NCI-H2029 treated with DMSO at 0.1 percent for 48 hours (cell line): ENCODE measurements at regions not wholly inside any gene's neighbourhood (a gene's known extent, or its start where the extent isn't known, plus 50 kb on each side); places are given as distances from the start of the nearest gene placed in this dataset.

ENCODE experiments used
- DNase-seq: peaks from one replicate; lab custom pipeline; 2025; lab: John Stamatoyannopoulos, UW

- no peak for DNase-seq
Measured at GRCh38 chr11:70703141-70704064, 305.1 kb downstream of the CTTN start.

- no peak for DNase-seq
Measured at GRCh38 chr11:70705097-70705496, 306.8 kb downstream of the CTTN start.

DNA sequence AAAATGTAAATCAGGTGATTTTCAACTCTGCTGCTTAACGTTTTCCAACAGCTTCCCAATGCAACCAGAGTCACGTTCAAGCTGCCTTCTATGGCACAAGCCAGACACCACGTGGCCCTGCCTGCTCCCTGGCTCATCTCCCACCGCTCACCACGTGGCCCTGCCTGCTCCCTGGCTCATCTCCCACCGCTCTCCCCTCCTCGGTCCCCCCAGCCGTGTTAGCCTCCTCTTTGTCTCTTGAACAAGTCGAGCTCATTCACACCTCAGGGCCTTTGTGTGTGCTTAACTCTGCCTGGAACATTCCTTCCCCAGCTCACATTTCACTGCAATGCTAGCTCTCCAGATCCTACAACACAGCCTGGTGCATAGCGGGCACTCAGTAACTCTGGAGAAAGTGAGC, 307.6 kb downstream of the CTTN start:
- DNase-seq: no peak

DNA sequence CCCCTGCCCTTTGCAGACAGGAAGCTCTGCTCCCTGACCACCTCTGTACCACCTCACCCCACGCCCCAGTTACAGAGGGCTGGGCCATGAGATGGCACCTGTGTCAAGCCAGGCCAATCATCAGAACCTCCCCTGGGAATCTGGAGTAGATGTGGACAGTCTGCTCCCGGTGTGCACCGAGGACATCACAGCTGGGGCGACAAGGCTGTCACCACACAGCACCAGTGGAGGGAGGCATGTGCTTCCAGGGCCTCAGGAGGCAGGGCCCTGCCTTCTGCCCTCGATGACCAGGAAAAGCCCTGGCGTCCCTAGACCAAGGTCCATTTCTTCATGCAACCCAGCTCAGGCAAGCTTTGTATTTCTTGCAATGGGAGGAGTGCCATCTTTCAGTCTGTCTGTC, 309.5 kb downstream of the CTTN start:
- no peak for DNase-seq

DNA sequence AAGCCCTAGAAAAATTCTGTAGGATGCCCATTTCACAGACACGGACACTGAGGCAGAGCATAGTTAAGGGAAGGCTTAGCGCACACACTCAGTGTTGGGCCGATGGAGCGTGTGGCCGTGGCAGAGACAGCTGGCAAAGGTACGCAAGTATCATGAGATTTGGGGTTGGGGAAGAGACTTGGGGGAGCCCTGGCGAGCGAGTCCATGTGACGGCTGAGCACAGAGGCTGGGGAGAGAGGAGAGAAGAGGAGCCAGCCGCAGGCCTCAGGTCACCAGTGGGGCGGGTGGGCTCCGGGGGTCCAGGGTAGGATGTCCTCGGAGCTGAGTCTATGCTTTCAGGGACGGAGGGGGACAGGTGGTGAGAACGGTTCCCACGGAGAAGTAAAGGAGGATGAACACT, 311.3 kb downstream of the CTTN start:
- no peak for DNase-seq

DNA sequence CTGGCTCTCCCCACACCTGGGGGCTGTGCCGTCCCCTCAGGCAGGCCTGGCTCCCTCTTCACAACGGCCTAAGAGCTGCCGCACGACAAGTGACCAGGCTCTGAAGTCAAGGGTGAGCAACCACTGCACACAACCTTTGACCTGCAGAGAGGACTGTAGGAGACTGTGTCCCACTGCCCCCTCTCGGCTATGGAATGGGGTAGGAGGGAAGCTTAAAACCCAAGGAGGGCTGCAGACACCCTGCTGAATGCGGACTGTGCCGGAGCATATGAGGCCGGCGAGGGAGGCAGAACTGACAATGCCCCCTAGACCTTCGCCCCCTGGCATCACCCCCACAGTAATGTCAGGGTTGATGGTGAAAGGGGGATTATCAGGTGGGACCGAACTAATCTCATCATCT, 311.9 kb downstream of the CTTN start:
- DNase-seq: no peak

- no peak for DNase-seq
Measured at GRCh38 chr11:70710601-70711000, 312.3 kb downstream of the CTTN start.

- DNase-seq: no peak
Measured at GRCh38 chr11:70711095-70711910, 313.0 kb downstream of the CTTN start.

- no peak for DNase-seq
Measured at GRCh38 chr11:70711911-70712185, 313.5 kb downstream of the CTTN start.

DNA sequence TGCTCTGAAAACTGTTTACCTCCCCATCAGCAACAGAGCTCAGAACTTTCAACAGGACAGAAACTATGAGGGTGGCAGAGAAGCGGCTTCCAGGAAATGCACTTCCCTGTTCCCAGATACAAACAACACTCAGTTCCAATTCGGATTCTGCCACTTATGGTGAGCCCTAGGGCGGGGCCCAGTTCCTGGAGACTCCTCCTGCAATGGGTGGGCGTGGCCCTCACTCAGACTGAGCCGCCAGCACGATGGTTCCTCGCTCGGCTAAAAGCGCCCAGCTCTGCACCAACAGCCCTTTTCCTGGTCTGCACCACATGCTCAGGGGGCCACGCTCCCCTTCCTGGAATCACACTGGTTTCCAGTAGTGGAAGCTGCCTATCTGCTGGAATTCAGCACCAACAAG, 314.1 kb downstream of the CTTN start:
- no peak for DNase-seq

DNA sequence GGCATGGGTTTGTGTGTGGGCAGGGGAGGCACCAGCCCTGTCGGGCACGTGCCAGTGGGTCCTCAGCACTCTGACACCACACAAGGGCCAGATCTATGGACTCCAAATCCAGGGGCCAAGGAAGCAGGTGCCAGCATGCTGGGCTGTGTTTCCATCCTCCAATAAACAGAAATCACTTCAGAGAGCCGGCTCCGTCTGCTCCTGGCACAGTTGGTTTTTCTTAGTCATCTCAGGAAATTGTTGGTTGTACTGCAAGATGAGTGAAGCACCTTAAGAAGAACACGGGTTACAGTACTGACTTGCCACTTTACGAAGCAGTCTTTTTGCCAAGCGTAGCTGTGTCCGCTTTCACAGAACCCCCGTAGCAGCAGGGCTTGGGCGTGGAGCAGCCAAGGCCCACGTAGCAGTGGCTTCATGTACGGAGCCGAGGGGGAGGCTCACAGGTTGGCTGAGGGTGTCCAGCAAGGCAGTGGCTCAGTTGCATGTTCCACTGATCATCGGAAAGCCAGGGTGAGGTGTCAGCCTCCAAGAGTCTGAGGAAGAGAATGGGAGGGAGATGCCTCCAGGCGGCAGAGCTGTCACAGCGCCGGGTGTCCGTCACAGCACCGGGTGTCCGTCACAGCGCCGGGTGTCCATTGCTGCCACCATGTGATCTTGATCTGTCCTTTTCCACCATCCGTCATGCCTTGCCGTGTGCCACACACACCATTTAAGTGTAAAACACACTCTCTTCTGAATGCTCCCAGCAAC, 314.9 kb downstream of the CTTN start:
- no peak for DNase-seq

GRCh38 chr11:70713988-70714665, 315.8 kb downstream of the CTTN start:
- no peak for DNase-seq

GRCh38 chr11:70715166-70715951, 317.0 kb downstream of the CTTN start:
- no peak for DNase-seq

DNA sequence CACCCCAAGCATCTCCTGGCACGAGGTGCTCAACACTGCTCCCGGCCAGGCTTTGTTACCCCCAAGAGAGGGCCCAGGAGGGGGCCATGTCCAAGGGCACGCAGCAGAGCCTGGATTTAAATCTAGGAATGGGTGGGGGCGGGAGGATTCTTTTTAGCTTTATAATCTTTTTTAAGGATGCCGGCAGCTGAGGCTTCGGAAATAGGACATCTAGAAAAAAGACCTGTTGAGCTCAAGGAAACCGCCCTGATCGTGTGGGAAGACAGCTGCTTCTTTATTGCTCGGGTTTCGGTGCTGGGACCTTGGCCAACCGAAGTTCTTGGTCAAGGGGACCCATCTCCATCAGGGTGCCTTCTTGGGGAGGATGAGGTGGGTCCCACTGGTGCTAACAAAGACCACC, 317.9 kb downstream of the CTTN start:
- no peak for DNase-seq

- no peak for DNase-seq
Measured at GRCh38 chr11:70716986-70717775, 318.9 kb downstream of the CTTN start.

DNA sequence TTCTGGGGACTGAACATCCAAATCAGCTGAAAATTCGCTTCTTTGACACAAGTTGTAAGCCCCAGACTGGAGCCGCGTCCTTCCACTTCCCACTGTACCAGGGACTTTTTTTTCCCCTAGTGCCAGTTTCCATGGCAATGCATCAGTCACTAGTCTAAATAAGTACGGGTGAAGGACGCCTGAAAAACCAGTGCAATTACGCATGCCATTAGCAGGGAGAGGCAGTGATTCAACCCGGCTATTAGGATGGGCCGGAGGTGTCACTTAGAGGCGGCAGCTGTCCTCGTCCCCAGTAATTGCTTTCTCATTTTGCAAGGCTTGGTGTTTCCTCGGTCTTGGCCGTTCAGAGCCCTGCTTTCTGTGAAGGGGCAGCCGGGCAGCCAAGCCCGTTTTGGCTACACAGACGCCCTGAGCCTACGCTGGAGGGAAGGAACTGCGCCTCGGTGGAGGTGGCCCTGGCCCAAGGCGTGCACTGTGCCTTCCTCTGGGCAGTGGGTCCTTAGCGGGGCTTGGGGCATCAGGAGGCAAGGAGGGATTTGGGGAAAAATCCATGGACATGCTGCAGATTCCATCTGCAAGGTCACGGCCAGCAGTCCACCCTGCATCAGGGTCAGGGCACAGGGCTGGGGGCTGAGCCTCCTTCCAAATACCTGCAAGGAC, 319.7 kb downstream of the CTTN start:
- no peak for DNase-seq

GRCh38 chr11:70719516-70719915, 321.2 kb downstream of the CTTN start:
- DNase-seq: no peak

DNA sequence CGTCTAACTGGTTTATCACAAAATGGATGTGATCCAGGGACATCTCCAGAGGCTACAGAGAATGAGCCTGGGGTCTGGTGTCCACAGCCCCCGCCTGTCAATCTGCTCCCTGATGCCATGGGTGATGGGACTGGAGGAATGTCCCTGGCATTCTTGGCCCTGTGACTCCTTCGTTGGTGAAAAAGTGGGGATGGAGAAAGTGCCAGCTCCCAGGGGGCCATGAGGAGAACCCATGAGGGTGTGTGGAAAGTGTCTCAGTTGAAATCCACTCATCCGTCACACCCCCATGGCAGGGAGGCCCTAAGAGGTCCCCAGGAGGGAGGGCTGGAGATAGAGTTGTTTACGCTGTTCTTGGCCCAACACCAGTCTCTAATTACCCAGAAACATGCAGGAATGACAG, 322.0 kb downstream of the CTTN start:
- DNase-seq: no peak

DNA sequence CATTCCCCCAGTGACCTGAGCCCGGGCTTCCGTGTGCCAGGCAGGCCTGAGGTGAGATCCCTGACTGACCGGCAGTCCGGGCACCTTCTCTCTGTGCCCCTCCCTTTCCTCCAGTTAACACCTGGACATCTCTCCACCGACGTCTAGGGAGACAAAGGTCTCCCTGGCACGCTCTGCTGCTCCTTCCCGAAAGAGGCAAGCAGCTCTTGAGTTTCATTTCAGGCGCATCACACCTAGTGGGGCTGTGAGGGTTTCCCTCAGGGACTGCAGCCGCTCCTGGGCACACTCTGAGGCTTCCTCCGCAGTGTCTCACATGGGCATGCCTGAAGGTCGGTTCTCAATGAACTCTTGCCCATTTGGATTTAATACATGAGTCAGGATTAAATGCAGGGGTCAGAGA, 322.7 kb downstream of the CTTN start:
- no peak for DNase-seq

GRCh38 chr11:70725278-70725677, 326.9 kb downstream of the CTTN start:
- no peak for DNase-seq
